GM12878 (cell line): ENCODE measurements at regions not wholly inside any gene's neighbourhood (a gene's known extent, or its start where the extent isn't known, plus 50 kb on each side); places are given as distances from the start of the nearest gene placed in this dataset.

Experiments used
- ATAC-seq: fragments of 200-7000 bp; cut with Tn5 transposase; 3 replicates; pipeline ENCODE4 v1.9.1; 2020; ENCODE audit warnings: mild to moderate bottlenecking, moderate library complexity
- BruUV-seq: library from RNA; stranded (reverse); fragments of 400-500 nt; replicated peaks from 2 replicates; lab custom pipeline; 2021; lab: Mats Ljungman, UMichigan
- CTCF ChIA-PET: fragments of 300-600 bp; sonication (Branson Sonifier 250); formaldehyde crosslinking; extraction: SDS; loops from one replicate; lab custom pipeline; 2021; ENCODE audit warnings: inconsistent platforms; lab: Yijun Ruan, JAX
- POLR2A ChIA-PET: fragments of 350-600 bp; formaldehyde crosslinking; extraction: SDS; loops from one replicate; lab custom pipeline; 2021; ENCODE audit warnings: inconsistent platforms; lab: Charles Lee
- RAD21 ChIA-PET: fragments of 300-600 bp; sonication (Branson Sonifier 250); formaldehyde crosslinking; loops from one replicate; lab custom pipeline; 2023; ENCODE audit warnings: antibody characterized with exemption; ENCODE audit not compliant: unreplicated experiment; lab: Charles Lee
- SMC1A ChIA-PET: fragments of 300-600 bp; sonication (Branson Sonifier 250); formaldehyde crosslinking; loops from one replicate; lab custom pipeline; 2023; ENCODE audit not compliant: unreplicated experiment, uncharacterized antibody; lab: Charles Lee
- DNase-seq: peaks from one replicate; pipeline ENCODE4 v3.0.0-alpha.2; 2011; ENCODE audit warnings: low read depth, low spot score
- FAIRE-seq: peaks from 3 replicates; lab custom pipeline; 2011; peaks lifted over from hg19 to GRCh38; lab: Jason Lieb, UNC
- H2AFZ ChIP-seq: 2 replicates; pipeline ENCODE4 v1.6.0; 2011; ENCODE audit warnings: low read depth, low read length, control low read depth; ENCODE audit not compliant: control insufficient read depth
- H3K27ac ChIP-seq: 2 replicates; pipeline ENCODE4 v1.5.1; 2011; ENCODE audit warnings: control low read depth; ENCODE audit not compliant: control insufficient read depth, insufficient read depth
- H3K27me3 ChIP-seq, 2 experiments: replicated peaks in 1 of 2; 2 replicates each; pipeline versions ENCODE4 v1.6.0 to v1.6.1; 2011; ENCODE audit warnings: low read length in 1 of 2; ENCODE audit not compliant: control insufficient read depth in 2 of 2, insufficient read depth in 2 of 2
- H3K36me3 ChIP-seq, 2 experiments: 2 replicates each; pipeline ENCODE4 v1.5.1; 2011; ENCODE audit warnings: low read length in 1 of 2; ENCODE audit not compliant: control insufficient read depth in 2 of 2, insufficient read depth in 2 of 2
- H3K4me1 ChIP-seq: 2 replicates; pipeline ENCODE4 v1.6.1; 2011; ENCODE audit warnings: mild to moderate bottlenecking, low read length, moderate library complexity, mixed read lengths; ENCODE audit not compliant: control insufficient read depth, insufficient read depth
- H3K4me2 ChIP-seq: 2 replicates; pipeline ENCODE4 v1.6.0; 2011; ENCODE audit warnings: control low read depth; ENCODE audit not compliant: control insufficient read depth, insufficient read depth
- H3K4me3 ChIP-seq: fragments of 200-600 bp; sonication (generic); 2 replicates; pipeline ENCODE4 v1.5.1; 2016
- H3K79me2 ChIP-seq: 2 replicates; pipeline ENCODE4 v1.6.0; 2011; ENCODE audit warnings: low read length; ENCODE audit not compliant: control insufficient read depth, insufficient read depth
- H3K9ac ChIP-seq: 2 replicates; pipeline ENCODE4 v1.8.0; 2011; ENCODE audit warnings: low read length, control low read depth, mixed read lengths; ENCODE audit not compliant: control insufficient read depth, insufficient read depth
- H3K9me3 ChIP-seq: replicated peaks from 3 replicates; pipeline ENCODE4 v1.5.1; 2011; ENCODE audit warnings: mild to moderate bottlenecking, low read length; ENCODE audit not compliant: control insufficient read depth, insufficient read depth
- H4K20me1 ChIP-seq: 2 replicates; pipeline ENCODE4 v1.6.0; 2011; ENCODE audit not compliant: control insufficient read depth, insufficient read depth
- BHLHE40 ChIP-seq, 2 experiments: fragments of 450-650 bp in 1 of 2; IDR thresholded peaks; 2 replicates each; pipeline ENCODE4 v1.6.1; 2011 to 2017; ENCODE audit warnings: low read depth in 2 of 2, borderline replicate concordance in 1 of 2, improper control_type of control experiment in 1 of 2, low read length in 1 of 2, mild to moderate bottlenecking in 1 of 2
- BMI1 ChIP-seq: fragments of 450-650 bp; IDR thresholded peaks from 2 replicates; pipeline ENCODE4 v1.6.1; 2016; ENCODE audit warnings: mild to moderate bottlenecking, moderate library complexity, borderline replicate concordance
- EZH2 ChIP-seq: IDR thresholded peaks from 2 replicates; pipeline ENCODE4 v1.6.1; 2012; ENCODE audit warnings: low read depth, mild to moderate bottlenecking, control low read depth, inconsistent platforms, low read length, borderline replicate concordance; ENCODE audit not compliant: control insufficient read depth
- FOXK2 ChIP-seq: fragments of 450-650 bp; IDR thresholded peaks from 2 replicates; pipeline ENCODE4 v1.6.1; 2017; ENCODE audit warnings: mild to moderate bottlenecking, moderate library complexity
- HDGF ChIP-seq: fragments of 450-650 bp; IDR thresholded peaks from 2 replicates; pipeline ENCODE4 v1.6.1; 2016; ENCODE audit warnings: antibody characterized with exemption
- NBN ChIP-seq: fragments of 450-650 bp; IDR thresholded peaks from 2 replicates; pipeline ENCODE4 v1.6.1; 2016
- POLR2AphosphoS2 ChIP-seq: IDR thresholded peaks from 2 replicates; pipeline ENCODE4 v1.6.1; 2011; ENCODE audit warnings: low read depth, mild to moderate bottlenecking, low read length, improper control_type of control experiment, moderate library complexity
- SIN3A ChIP-seq: IDR thresholded peaks from 2 replicates; pipeline ENCODE4 v1.6.1; 2012; ENCODE audit warnings: low read depth, low read length, improper control_type of control experiment
- SMAD1 ChIP-seq: fragments of 450-650 bp; IDR thresholded peaks from 2 replicates; pipeline ENCODE4 v1.6.1; 2018; ENCODE audit warnings: mild to moderate bottlenecking, low read depth; ENCODE audit not compliant: partially characterized antibody
- SREBF2 ChIP-seq: IDR thresholded peaks from 2 replicates; pipeline ENCODE4 v1.6.1; 2012; ENCODE audit warnings: mild to moderate bottlenecking, low read length
- STAT3 ChIP-seq: IDR thresholded peaks from 2 replicates; pipeline ENCODE4 v1.6.1; 2011; ENCODE audit warnings: low read depth, low read length, improper control_type of control experiment
- TCF3 ChIP-seq: IDR thresholded peaks from 2 replicates; pipeline ENCODE4 v1.6.1; 2012; ENCODE audit warnings: low read depth, mild to moderate bottlenecking, low read length, borderline replicate concordance; ENCODE audit not compliant: insufficient read depth
- ZNF622 ChIP-seq: fragments of 450-650 bp; IDR thresholded peaks from 2 replicates; pipeline ENCODE4 v1.6.1; 2017; ENCODE audit warnings: mild to moderate bottlenecking, inconsistent platforms
- ZZZ3 ChIP-seq: IDR thresholded peaks from 2 replicates; pipeline ENCODE4 v1.6.1; 2011; ENCODE audit warnings: low read depth; ENCODE audit not compliant: control insufficient read depth, insufficient read length
- WGBS: methylation state at CpG from one replicate; pipeline ENCODE4 v1.1.6; 2016; ENCODE audit warnings: low lambda C conversion rate; ENCODE audit not compliant: insufficient replicate concordance, insufficient coverage; ENCODE audit errors: missing lambda C conversion rate; 5-methylcytosine and 5-hydroxymethylcytosine counted together
- in situ Hi-C: fragments of 300-500 bp; cut with MboI; formaldehyde crosslinking; loops from 9 replicates; pipeline ENCODE4 v1.14.3; 2018; ENCODE audit warnings: mixed read lengths
- intact Hi-C: fragments of 100-400 bp; cut with micrococcal nuclease; formaldehyde crosslinking; loops from one replicate; pipeline ENCODE4 v1.14.2; 2022; ENCODE audit not compliant: unreplicated experiment

- TF ChIP-seq POLR2AphosphoS2 (no peak), HDGF (no peak)
These were observed 1620.4 kb downstream of the PCDH7 start (continued) for GRCh38 chr4:32340591-32340990.

GRCh38 chr4:32341342-32341741 lies 1621.2 kb downstream of the PCDH7 start:
- no peak overlapping the region for H2AFZ ChIP-seq
- ChIA-PET RAD21 (no interaction called here), CTCF (no interaction called here), SMC1A (no interaction called here)
- no peak for DNase-seq
- WGBS = 0% methylated on average over 1 of the region's 1 CpG
- no TSS peak for BruUV-seq
- H4K20me1 ChIP-seq = no peaks in the 10 kb centered on the region
- no peak overlapping the region for H3K4me2 ChIP-seq
- in situ Hi-C loops (no loop called here), intact Hi-C loops (no loop called here)
- no peaks in the 10 kb centered on the region for H3K9me3 ChIP-seq
- H3K27me3 ChIP-seq = no peaks in the 10 kb centered on the region
- no peaks in the 10 kb centered on the region for H3K79me2 ChIP-seq
- H3K9ac ChIP-seq = no peak overlapping the region
- no peak overlapping the region for H3K27ac ChIP-seq
- no peak for TF ChIP-seq SIN3A
- TF ChIP-seq BHLHE40 (IDR thresholded peaks at IDR 0.05; ENCODE audit: borderline replicate concordance in 1 of 2, low read depth in 2 of 2, low read length in 1 of 2) = no peak
- no peak for TF ChIP-seq NBN
- TF ChIP-seq ZZZ3 = no peak
- no peak for TF ChIP-seq ZNF622
- TF ChIP-seq FOXK2 = no peak
- no peak for TF ChIP-seq BMI1
- no peak for TF ChIP-seq EZH2
- no peak for TF ChIP-seq STAT3
- no peak for TF ChIP-seq SMAD1
- no peak for TF ChIP-seq TCF3
- TF ChIP-seq SREBF2 = no peak
- TF ChIP-seq, all 136 proteins: peak for 0
- no peaks in the 10 kb centered on the region for H3K4me1 ChIP-seq
- no peaks in the 10 kb centered on the region for H3K36me3 ChIP-seq
- no peak overlapping the region for H3K4me3 ChIP-seq
- no peak for FAIRE-seq
- POLR2A ChIA-PET = no interaction called here
- no peak for ATAC-seq
